HG02678 (cell line): ENCODE measurements at regions not wholly inside any gene's neighbourhood (a gene's known extent, or its start where the extent isn't known, plus 50 kb on each side); places are given as distances from the start of the nearest gene placed in this dataset.
"Not testable (repeated sequence)": the region's sequence is repeated elsewhere in the genome, so short reads cannot be mapped to it uniquely, and the experiment has no call there.

Experiments
- ATAC-seq: cut with Tn5 transposase; IDR thresholded peaks from one replicate; pipeline ENCODE4 v1.9.1; 2021; ENCODE audit warnings: mild to moderate bottlenecking, moderate library complexity; ENCODE audit not compliant: unreplicated experiment

DNA sequence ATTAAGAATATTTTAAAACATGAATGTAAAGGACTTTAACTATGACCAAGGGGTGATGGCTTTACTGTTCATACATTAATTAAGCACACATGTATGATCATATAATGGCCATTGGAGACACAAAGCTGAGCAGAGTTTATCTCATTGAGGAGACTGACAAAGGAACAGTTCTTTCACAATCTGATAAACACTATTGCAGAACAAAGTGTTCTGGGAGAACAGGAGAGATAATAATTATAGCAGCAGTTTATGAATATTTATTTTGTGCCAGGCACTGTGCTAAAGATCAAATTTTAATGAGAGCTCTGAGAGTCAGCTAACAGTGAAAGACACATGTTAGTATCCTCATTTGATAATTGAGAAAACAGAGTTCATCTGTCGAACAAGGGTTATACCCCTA, 242.4 kb upstream of the NR3C2 start:
- ATAC-seq: no peak

DNA sequence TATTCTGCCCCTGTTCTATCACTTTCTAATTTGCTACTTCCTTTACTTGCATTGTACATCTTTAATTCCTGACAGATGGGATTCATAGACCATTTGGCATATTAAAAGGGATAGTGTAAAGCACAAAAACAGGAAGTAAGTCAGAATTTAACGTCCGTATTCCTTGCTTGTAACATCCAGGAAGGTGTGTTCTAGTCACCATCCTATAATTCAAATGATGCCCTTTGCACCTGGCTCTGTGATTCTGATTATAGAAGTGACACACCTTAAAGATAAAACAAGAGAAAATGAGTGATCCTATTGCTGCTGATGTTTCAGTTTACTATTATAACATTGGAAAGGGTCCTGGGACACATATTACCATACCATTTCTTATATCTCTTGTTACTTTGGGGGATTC, 238.7 kb upstream of the NR3C2 start:
- no peak for ATAC-seq

DNA sequence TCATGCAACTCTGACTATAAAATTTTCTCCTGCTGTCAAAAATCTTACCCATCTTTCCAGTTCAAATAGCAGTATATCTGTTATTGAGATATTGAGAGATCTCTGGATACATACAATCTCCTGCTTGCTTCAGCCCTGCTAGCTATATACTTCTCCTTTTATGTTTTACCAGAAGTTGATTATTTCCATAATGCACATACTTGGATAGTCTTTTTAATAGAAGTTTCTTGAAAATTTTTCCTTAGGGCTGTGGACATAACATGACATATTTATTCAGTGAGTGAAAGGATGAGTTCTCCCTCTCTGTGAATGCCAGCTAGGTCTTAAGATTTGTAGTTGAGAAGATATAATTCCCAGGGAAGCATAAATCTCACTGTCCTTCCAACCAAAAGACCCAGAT, 234.1 kb upstream of the NR3C2 start:
- ATAC-seq: no peak

DNA sequence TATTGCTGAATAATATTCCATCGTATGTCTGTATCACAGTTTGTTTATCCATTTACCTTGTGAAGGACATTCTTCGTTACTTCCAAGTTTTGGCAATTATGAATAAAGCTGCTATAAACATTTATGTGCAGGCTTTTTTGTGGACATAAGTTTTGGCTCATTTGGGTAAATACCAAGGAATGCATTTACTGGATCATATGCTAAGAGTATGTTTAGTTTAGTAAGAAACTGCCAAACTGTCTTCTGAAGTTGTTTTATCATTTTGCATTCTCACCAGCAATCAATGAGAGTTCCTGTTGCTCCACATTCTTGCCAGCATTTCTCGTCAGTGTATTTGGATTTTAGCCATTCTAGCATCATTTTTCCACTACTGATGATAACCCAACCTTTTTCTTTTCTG, 232.7 kb upstream of the NR3C2 start:
- ATAC-seq: no peak

DNA sequence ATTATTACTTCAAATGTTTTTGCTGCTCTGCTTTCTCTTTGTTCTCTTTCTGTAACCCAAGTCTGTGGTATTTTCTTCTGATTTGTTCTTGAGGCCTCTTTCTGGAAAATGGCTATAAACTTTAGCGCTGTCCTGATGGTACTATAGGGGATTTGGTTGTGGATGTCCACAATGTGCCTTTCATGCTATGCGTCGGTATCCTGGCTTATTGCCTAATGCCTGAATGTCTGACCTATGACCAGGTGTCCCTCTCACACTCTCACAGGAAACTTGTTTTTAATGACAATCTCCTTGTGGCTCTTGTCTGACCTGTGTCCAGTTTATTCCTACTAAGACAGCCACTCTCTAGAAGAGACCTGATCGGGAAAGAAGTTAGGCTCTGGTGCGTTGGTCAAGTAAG, 222.4 kb upstream of the NR3C2 start:
- ATAC-seq: no peak

DNA sequence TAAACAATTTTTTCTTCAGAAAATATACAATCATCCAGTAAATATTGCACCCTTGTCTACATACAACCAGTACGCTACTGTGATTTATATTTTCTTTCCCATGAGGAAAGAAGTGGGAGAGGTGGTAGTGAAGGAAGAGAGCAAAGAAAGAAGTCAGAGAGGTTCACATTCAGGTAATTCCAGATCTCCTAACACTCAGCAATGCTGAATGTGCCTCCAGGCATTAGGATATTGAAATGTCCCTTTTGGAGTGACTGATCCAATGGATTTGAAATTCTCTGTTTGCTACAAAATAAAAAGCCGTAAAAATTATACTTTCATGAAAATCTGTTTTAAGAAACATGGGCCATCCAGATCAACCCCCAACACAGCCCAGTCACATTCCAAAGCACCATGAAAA, 211.9 kb upstream of the NR3C2 start:
- no peak for ATAC-seq

DNA sequence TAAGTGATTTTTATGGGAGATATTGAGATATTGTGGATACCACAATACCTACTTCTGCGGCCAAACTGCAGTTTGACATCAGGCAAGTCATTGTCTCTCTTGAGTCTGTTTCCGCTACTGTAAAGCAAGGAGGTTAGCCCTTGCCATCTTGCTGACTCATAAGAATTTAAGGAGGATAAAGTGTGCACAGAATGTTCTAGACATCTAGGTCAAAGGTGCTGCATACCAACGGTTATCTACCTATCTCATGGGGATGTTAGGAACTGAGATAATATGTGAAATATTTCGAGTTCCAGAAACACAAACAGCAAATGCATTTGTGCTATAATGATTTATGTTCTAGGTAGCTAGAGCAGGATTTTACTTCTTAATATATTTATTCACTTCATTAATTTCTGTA, 211.5 kb upstream of the NR3C2 start:
- ATAC-seq: no peak

DNA sequence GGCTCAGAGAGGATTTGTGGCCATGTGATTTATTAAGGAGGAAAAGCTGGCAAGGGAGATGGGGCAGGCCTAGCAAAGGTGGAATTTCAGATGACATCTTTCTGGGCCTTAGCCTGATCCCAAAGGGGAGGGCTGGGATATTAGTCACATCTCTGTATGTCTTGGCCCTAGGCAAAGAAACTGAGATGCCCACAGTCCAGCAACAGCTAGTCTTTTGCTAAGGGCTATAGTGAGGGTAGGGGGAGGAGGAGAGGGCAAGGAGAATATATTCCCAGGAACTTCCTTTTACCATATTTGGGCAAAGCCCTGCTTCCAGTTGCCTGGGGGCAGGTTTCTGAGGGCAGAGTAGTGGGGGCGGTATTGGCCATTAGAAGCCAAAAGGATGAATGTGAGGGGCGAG, 209.8 kb upstream of the NR3C2 start:
- no peak for ATAC-seq

DNA sequence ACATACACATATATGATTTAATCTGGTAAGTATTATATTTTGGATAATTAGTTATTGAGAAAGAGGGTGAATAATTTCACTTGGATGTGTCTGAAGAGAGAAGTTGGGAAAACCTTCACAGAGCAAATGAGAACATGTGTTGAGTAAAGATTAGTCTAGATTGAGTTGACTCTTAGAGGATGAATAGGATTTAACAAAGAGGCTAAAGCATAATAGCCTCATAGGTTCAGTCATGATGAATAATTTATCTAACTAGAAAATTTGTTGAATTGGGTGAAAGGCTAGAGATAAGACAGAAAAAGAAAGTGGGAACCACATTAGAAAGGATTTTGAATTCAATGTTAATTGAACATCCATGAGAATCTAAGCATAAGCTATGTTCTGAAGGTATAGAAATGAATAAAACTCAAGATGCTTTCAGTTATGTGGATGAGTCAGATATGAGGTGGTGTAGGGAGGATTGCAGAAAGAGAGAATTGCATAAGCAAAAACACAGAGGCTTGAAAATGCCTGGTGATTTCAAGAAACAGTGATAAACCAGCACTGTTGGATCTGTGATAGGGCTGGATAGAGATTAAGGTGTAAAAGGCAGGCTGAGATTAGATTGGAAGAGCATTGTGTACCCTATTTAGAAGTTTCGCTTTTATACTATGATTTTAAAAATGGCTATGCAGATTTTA, 207.6 kb upstream of the NR3C2 start:
- no peak for ATAC-seq

DNA sequence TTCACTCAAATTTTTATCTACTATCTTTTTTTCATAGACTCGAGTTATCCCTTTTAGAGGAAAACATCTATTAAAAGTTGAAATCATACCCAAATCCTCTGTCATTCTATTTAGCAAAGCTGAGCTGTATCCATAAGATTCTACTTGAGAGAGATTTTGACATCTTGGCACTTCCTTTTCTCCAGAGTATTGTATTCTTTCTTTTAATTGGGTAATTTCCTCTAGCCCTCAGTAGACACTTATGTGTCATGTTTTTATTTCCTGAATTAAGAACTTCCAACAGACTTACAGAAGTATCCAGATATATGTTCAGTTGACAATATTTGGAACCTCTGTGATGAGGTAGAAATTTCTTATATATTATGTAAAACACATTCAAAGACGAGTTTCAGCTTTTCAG, 201.6 kb upstream of the NR3C2 start:
- no peak for ATAC-seq

DNA sequence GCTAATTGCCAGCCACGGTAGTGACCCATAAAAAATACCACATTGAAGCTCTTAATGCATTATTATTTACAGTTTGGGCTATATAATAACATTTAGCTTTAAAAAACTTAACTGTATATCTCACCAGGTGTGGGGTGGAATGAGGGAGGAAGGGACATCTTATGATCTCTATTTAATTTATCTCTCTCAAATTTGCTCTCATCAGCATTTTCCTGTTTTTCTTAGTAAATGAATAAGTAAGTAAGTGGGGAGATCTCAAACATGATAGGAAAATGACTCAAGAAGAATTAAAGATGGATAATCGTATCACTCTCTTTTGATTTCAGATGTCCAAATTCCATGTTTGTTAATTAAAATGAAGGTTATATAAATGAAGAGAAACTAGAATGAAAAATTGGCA, 200.7 kb upstream of the NR3C2 start:
- no peak for ATAC-seq

DNA sequence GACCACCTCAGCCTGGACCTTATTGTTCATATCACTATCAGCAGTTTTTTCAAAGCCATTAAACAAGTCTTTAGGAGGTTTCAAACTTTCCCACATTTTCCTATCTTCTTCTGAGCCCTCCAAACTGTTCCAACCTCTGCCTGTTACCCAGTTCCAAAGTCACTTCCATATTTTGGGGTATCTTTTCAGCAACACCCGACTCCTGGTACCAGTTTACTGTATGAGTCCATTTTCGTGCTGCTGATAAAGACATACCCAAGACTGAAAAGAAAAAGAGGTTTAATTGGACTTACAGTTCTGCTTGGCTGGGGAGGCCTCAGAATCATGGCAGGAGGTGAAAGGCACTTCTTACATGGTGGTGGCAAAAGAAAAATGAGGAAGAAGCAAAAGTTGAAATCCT, 195.9 kb upstream of the NR3C2 start:
- not testable (repeated sequence) for ATAC-seq

DNA sequence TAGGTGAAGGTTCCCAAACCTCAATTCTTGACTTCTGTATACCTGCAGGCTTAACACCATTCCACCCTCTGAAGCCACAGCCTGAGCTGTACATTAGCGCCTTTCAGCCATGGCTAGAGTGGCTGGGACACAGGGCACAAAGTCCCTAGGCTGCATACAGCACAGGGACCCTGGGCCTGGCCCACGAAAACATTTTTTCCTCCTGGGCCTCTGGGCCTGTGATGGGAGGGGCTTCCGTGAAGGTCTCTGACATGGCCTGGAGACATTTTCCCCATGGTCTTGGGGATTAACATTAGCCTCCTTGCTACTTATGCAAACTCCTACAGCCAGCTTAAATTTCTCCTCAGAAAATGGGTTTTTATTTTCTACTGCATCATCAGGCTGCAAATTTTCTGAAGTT, 195.2 kb upstream of the NR3C2 start:
- ATAC-seq: not testable (repeated sequence)

DNA sequence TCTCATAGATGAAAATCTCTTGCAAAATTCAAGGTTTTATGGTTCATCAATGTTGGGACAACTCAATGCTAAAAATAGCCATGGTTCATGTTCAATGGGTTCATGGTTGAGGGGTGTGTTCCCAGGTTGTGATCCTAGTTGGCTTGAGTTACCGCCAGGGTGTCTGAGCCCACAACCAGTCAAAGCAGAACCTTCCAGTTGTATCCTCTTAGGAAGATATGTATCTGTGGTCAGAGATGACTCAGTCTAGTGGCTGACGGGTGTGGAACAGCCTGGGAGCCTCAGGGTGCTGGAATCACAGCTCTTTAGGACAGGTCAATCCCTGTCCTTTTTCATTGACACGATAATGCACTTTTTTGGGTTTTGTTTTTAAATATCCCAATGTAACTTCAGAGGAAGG, 192.3 kb upstream of the NR3C2 start:
- ATAC-seq: no peak

DNA sequence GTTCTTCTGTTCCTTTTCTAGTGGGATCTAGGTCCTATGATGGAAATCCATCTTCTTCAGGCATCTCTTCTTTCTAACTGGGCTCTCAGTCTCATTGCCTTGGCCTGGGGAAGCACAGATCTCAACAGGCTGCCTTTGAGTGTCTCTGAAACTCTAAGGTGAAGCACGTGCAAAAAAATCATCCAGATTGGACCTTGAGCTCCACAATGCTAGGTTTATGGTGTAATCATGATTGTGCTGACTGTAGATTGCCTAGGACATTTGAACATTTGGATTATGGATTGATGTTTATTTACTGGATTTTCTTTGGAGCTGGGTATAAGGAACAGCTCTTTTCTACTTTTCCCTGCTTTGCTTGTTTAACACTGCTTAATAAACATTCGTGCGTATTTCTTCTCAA, 191.5 kb upstream of the NR3C2 start:
- no peak for ATAC-seq

DNA sequence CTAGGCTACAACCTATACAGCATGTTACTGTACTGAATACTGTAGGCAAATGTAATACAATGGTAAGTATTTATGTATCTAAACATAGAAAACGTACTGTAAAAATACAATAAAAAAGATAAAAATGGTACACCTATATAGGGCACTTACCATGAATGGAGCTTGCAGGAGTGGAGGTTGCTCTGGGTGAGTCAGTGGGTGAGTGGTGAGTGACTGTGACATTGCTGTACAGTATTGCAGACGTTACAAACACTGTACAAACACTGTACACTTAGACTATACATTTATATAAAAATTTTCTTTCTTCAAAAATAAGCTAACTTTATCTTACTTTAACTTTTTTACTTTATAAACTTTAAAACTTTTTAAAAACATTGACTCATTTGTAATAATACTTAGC, 190.3 kb upstream of the NR3C2 start:
- ATAC-seq: no peak

DNA sequence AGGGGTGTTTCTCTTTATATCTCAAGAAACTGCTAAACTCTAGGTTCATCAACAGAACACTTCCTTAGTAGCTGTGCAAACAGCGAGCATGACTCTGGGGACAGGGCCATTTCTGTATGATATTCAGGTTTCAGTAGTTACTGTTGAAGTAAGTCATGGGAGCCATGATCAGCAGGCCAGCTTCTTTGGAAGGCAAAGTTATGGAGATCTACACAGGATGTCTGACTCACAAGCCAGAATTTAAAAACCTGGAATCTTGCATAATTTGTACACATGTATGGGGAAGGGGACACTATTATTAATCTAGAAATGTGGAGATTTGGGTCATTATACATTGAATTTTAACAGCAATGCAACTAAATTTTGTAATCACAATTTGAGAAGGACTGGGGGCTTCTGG, 187.8 kb upstream of the NR3C2 start:
- ATAC-seq: no peak

DNA sequence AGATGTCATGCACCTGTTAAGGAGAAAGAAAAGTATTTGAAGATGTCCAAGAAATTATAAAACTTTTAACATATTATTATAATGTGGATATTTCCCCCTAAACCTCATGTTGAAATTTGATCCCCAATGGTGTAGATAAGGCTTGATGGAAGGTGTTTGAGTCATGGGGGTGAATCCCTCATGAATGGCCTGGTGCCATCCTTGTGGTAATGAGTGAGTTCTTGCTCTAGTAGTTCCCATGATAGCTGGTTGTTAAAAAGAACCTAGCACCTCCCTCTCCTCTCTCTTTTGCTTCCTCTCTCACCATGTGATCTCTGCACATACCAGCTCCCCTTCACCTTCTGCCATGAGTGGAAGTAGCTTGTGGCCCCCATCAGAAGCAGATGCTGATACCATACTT, 176.6 kb upstream of the NR3C2 start:
- ATAC-seq: no peak

DNA sequence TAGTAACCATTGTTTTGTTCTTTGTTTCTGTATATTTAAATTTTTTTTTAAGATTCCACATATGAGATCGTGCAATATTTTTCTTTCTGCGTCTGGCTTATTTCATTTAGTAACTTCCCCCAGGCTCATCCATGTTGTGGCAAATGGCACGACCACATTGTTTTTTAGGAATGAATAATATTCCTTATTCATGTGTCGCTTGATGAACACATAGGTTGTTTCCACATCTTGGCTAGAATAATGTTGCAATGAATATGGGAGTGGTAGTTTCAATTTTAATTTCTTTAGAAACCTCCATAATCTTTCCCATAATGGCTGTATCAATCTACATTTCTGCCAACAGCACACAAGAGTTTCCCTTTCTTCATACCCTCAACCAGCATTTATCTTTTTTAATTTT, 166.8 kb upstream of the NR3C2 start:
- ATAC-seq: no peak

DNA sequence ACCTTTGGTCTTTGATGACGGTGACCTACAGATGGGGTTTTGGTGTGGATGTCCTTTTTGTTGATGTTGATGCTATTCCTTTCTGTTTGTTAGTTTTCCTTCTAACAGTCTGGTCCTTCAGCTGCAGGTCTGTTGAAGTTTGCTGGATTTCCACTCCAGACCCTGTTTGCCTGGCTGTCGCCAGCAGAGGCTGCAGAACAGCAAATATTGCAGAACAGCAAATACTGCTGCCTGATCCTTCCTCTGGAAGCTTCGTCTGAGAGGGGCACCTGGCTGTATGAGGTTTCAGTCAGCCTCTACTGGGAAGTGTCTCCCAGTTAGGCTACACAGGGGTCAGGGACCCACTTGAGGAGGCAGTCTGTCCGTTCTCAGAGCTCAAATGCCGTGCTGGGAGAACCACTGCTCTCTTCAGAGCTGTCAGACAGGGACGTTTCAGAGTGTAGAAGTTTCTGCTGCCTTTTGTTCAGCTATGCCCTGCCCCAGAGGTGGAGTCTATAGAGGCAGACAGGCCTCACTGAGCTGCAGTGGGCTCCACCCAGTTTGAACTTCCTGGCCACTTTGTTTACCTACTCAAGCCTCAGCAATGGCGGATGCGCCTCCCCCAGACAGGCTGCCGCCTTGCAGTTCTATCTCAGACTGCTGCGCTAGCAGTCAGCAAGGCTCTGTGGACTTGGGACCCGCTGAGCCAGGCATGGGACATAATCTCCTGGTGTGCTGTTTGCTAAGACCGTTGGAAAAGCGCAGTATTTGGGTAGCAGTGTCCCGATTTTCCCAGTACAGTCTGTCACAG, 156.4 kb upstream of the NR3C2 start:
- not testable (repeated sequence) for ATAC-seq

DNA sequence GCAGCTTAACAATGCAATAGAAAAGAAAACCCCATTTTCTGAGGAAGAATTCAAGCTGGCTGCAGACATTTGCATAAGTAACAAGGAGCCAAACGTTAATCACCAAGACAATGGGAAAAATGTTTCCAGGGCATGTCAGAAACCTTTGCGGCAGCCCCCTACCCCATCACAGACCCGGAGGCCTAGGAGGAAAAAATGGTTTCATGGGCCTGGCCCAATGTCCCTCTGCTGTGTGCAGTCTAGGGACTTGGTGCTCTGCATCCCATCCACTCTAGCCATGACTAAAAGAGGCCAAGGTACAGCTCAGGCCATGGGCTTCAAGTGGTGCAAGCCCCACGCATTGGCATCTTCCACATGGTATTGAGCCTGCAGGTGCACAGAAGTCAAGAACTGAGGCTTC, 147.0 kb upstream of the NR3C2 start:
- no peak for ATAC-seq

DNA sequence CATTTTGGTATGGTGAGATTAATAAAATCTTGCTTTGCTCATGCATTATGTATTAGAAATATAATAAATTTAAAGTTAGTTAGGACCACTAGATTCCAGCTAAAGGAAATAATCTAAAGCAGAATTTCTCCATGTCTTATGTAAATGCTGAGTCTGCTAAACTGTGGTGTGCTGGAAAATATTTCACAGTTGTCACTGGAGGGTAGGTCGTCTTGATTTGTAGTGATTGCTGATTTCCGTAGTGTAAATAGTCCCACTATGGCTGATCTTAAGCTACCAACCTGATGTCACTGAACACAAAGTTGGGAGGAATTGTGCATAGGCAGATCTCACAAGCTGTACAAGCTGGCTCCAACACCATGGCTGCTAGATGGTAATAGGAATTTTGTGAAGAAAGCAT, 133.4 kb upstream of the NR3C2 start:
- ATAC-seq: no peak

DNA sequence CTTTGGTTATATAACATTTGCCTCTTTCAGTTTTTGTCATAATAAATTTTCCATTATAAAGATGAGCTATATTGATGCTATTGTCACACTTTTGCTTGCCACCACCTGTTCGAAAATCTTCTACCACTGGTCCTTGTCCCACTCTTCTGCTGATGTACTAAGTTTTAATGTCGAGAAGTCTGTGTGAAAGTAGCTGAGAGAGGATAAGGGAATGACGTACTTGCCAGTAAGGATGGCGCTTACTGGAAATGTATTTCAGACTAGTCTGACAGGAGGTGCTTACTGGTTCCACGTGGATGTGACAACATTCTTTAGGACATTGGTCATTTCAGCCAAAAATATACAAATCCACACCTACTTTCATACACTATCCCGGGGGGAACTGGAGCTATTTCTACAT, 132.7 kb upstream of the NR3C2 start:
- ATAC-seq: no peak
